SK-N-SH (cell line): ENCODE measurements at regions not wholly inside any gene's neighbourhood (a gene's known extent, or its start where the extent isn't known, plus 50 kb on each side); places are given as distances from the start of the nearest gene placed in this dataset.

Experiments
- CTCF ChIA-PET: fragments of 300-600, 350-600 bp; formaldehyde crosslinking; extraction: SDS; loops from one replicate; lab custom pipeline; 2021; lab: Yijun Ruan, JAX
- POLR2A ChIA-PET: fragments of 350-600 bp; sonication (Branson Sonifier 250); formaldehyde crosslinking; extraction: SDS; loops from one replicate; lab custom pipeline; 2020; ENCODE audit warnings: antibody characterized with exemption, inconsistent platforms; lab: Yijun Ruan, JAX
- DNase-seq: peaks from one replicate; pipeline ENCODE4 v3.0.0; 2012
- H2AFZ ChIP-seq: fragments of 200-600 bp; sonication (generic); 2 replicates; pipeline ENCODE4 v1.8.1; 2016; ENCODE audit warnings: antibody characterized with exemption, mild to moderate bottlenecking, low read depth
- H3F3A ChIP-seq: fragments of 200-600 bp; sonication (generic); replicated peaks from 2 replicates; pipeline ENCODE3; 2016; ENCODE audit warnings: antibody characterized with exemption, mild to moderate bottlenecking; ENCODE audit not compliant: insufficient read depth
- H3K27ac ChIP-seq, 2 experiments: fragments of 200-500 bp in 1 of 2; fragments of 200-600 bp in 1 of 2; sonication (Bioruptor generic) in 1 of 2; sonication (generic), shearing (Covaris generic) in 1 of 2; 2 replicates each; pipeline versions ENCODE4 v1.5.1 to v1.6.1; 2014 to 2016; ENCODE audit warnings: low read depth in 2 of 2, inconsistent platforms in 1 of 2, low read length in 1 of 2, mild to moderate bottlenecking in 1 of 2, mixed read lengths in 1 of 2
- H3K27me3 ChIP-seq: fragments of 200-600 bp; sonication (generic), shearing (Covaris generic); 2 replicates; pipeline ENCODE4 v1.6.1; 2016; ENCODE audit warnings: mixed run types; ENCODE audit not compliant: insufficient read depth
- H3K36me3 ChIP-seq, 2 experiments: fragments of 200-500 bp in 1 of 2; fragments of 200-600 bp in 1 of 2; sonication (Bioruptor generic) in 1 of 2; sonication (generic) in 1 of 2; replicated peaks in 1 of 2; 2 replicates each; pipeline versions ENCODE3 to v1.5.1; 2014 to 2016; ENCODE audit warnings: low read length in 1 of 2, mild to moderate bottlenecking in 1 of 2; ENCODE audit not compliant: insufficient read depth in 2 of 2, control insufficient read depth in 1 of 2
- H3K4me1 ChIP-seq, 2 experiments: fragments of 200-500 bp in 1 of 2; fragments of 200-600 bp in 1 of 2; sonication (Bioruptor generic) in 1 of 2; sonication (generic), shearing (Covaris generic) in 1 of 2; 2 replicates each; pipeline versions ENCODE4 v1.5.1 to v1.6.1; 2014 to 2016; ENCODE audit warnings: low read depth in 1 of 2, low read length in 1 of 2, mixed run types in 1 of 2; ENCODE audit not compliant: insufficient read depth in 2 of 2, control insufficient read depth in 1 of 2
- H3K4me2 ChIP-seq: fragments of 200-600 bp; sonication (generic), shearing (Covaris generic); 2 replicates; pipeline ENCODE4 v1.6.1; 2017; ENCODE audit warnings: mixed run types
- H3K4me3 ChIP-seq, 2 experiments: fragments of 200-500 bp in 1 of 2; fragments of 200-600 bp in 1 of 2; sonication (Bioruptor generic) in 1 of 2; sonication (generic), shearing (Covaris generic) in 1 of 2; 2 replicates each; pipeline versions ENCODE4 v1.5.1 to v1.8.1; 2014 to 2016; ENCODE audit warnings: low read depth in 2 of 2, inconsistent platforms in 1 of 2, low read length in 1 of 2, mild to moderate bottlenecking in 1 of 2, mixed read lengths in 1 of 2, moderate library complexity in 1 of 2
- H3K79me2 ChIP-seq: fragments of 200-600 bp; sonication (generic); 2 replicates; pipeline ENCODE4 v1.8.1; 2017; ENCODE audit warnings: mild to moderate bottlenecking; ENCODE audit not compliant: insufficient read depth
- H3K9ac ChIP-seq: fragments of 200-600 bp; sonication (generic); 2 replicates; pipeline ENCODE4 v1.6.1; 2017; ENCODE audit warnings: mixed run types
- H3K9me2 ChIP-seq: fragments of 200-600 bp; sonication (generic); 2 replicates; pipeline ENCODE4 v1.6.1; 2017; ENCODE audit warnings: mixed run types
- H3K9me3 ChIP-seq: fragments of 200-600 bp; sonication (generic); 2 replicates; pipeline ENCODE4 v1.6.1; 2017; ENCODE audit warnings: mixed run types, mild to moderate bottlenecking, moderate library complexity
- H4K20me1 ChIP-seq: fragments of 200-600 bp; sonication (generic); 2 replicates; pipeline ENCODE4 v1.6.1; 2017; ENCODE audit warnings: mild to moderate bottlenecking, mixed run types; ENCODE audit not compliant: insufficient read depth
- CHD2 ChIP-seq: fragments of 150-350 bp; IDR thresholded peaks from 2 replicates; pipeline ENCODE4 v1.6.1; 2018; ENCODE audit warnings: low read length; ENCODE audit not compliant: partially characterized antibody
- EP300 ChIP-seq, 2 experiments: IDR thresholded peaks; 2 replicates each; pipeline versions ENCODE4 v1.4.0 to v1.6.1; 2012; ENCODE audit warnings: borderline replicate concordance in 1 of 2, low read depth in 1 of 2, low read length in 1 of 2
- EZH2phosphoT487 ChIP-seq: fragments of 200-600 bp; sonication (generic); IDR thresholded peaks from 2 replicates; pipeline ENCODE4 v1.6.1; 2017; ENCODE audit warnings: low read depth, mixed run types, mild to moderate bottlenecking, antibody characterized with exemption, moderate library complexity, borderline replicate concordance
- FOXJ3 ChIP-seq: sonication (generic); formaldehyde crosslinking; IDR thresholded peaks from 2 replicates; pipeline ENCODE4 v1.5.1; 2020; ENCODE audit warnings: mild to moderate bottlenecking, missing genetic modification reagents
- GABPA ChIP-seq: IDR thresholded peaks from 2 replicates; pipeline ENCODE4 v1.4.0; 2012; ENCODE audit warnings: low read depth, mild to moderate bottlenecking
- IRF3 ChIP-seq: fragments of 150-350 bp; IDR thresholded peaks from 2 replicates; pipeline ENCODE4 v1.6.1; 2016; ENCODE audit warnings: mild to moderate bottlenecking, low read depth, low read length
- JUND ChIP-seq: IDR thresholded peaks from 2 replicates; pipeline ENCODE4 v1.4.0; 2012
- MEF2A ChIP-seq: IDR thresholded peaks from 2 replicates; pipeline ENCODE4 v1.4.0; 2012; ENCODE audit warnings: low read depth, borderline replicate concordance
- POLR2AphosphoS5 ChIP-seq: IDR thresholded peaks from 2 replicates; pipeline ENCODE4 v1.6.1; 2012; ENCODE audit warnings: low read depth, low read length
- RCOR1 ChIP-seq: fragments of 150-350 bp; IDR thresholded peaks from 2 replicates; pipeline ENCODE4 v1.6.1; 2017; ENCODE audit warnings: antibody characterized with exemption, low read length
- SMC3 ChIP-seq: IDR thresholded peaks from 2 replicates; pipeline ENCODE4 v1.6.1; 2012; ENCODE audit warnings: low read depth, low read length, improper control_type of control experiment
- TEAD4 ChIP-seq: IDR thresholded peaks from 2 replicates; pipeline ENCODE4 v1.4.0; 2012; ENCODE audit warnings: mild to moderate bottlenecking, borderline replicate concordance; ENCODE audit not compliant: insufficient read depth
- YY1 ChIP-seq: IDR thresholded peaks from 2 replicates; pipeline ENCODE4 v1.4.0; 2012; ENCODE audit warnings: low read depth, mild to moderate bottlenecking
- ZBTB33 ChIP-seq: IDR thresholded peaks from 2 replicates; pipeline ENCODE4 v1.4.0; 2012; ENCODE audit warnings: low read depth, borderline replicate concordance
- WGBS: methylation state at CpG from one replicate; pipeline ENCODE4 v1.1.6; 2017; ENCODE audit warnings: low lambda C conversion rate; 5-methylcytosine and 5-hydroxymethylcytosine counted together

- ChIA-PET POLR2A (no interaction called here), CTCF (no interaction called here)
- Histone ChIP-seq H3K4me2 (no peak overlapping the region), H3F3A (no peaks in the 10 kb centered on the region), H3K27me3 (no peaks in the 10 kb centered on the region), H3K9me2 (no peaks in the 10 kb centered on the region), H4K20me1 (no peaks in the 10 kb centered on the region), H3K4me1 (no peaks in the 10 kb centered on the region; a peak in 1 of 4 replicates), H3K27ac (no peak overlapping the region), H3K79me2 (no peaks in the 10 kb centered on the region), H3K9ac (no peak overlapping the region), H3K9me3 (no peaks in the 10 kb centered on the region), H3K36me3 (no peaks in the 10 kb centered on the region), H3K4me3 (no peak overlapping the region), H2AFZ (no peak overlapping the region)
- no peak for DNase-seq
- WGBS: 30% methylated on average over 3 of the region's 3 CpGs
- TF ChIP-seq JUND (no peak), POLR2AphosphoS5 (no peak), GABPA (no peak), EP300 (IDR thresholded peaks at IDR 0.05; ENCODE audit: borderline replicate concordance in 1 of 2, low read depth in 1 of 2, low read length in 1 of 2) (no peak), MEF2A (no peak), YY1 (no peak), SMC3 (no peak)
Observed at GRCh38 chr6:95686272-95686671, 108.9 kb downstream of the MANEA start.

- Histone ChIP-seq H3K36me3 (no peaks in the 10 kb centered on the region), H3K4me1 (no peaks in the 10 kb centered on the region; a peak in 1 of 4 replicates), H3K4me2 (no peak overlapping the region), H3F3A (no peaks in the 10 kb centered on the region), H3K9me2 (no peaks in the 10 kb centered on the region), H3K27me3 (no peaks in the 10 kb centered on the region), H3K27ac (no peak overlapping the region), H3K79me2 (no peaks in the 10 kb centered on the region), H4K20me1 (no peaks in the 10 kb centered on the region), H3K9me3 (no peaks in the 10 kb centered on the region), H3K9ac (no peak overlapping the region), H3K4me3 (no peak overlapping the region), H2AFZ (no peak overlapping the region)
- 50% methylated on average over 1 of the region's 1 CpG for WGBS
- CTCF ChIA-PET: no interaction called here
- no peak for DNase-seq
- TF ChIP-seq ZBTB33: no peak
- no peak for TF ChIP-seq IRF3
- no peak for TF ChIP-seq YY1
- no peak for TF ChIP-seq EZH2phosphoT487
- POLR2A ChIA-PET: no interaction called here
Observed at GRCh38 chr6:95686895-95687294, 109.6 kb downstream of the MANEA start.

- no peaks in the 10 kb centered on the region; a peak in 1 of 4 replicates for H3K4me1 ChIP-seq
- H4K20me1 ChIP-seq: no peaks in the 10 kb centered on the region
- no peak overlapping the region for H3K9ac ChIP-seq
- H3K36me3 ChIP-seq: no peaks in the 10 kb centered on the region
- ChIA-PET CTCF (no interaction called here), POLR2A (no interaction called here)
- H3F3A ChIP-seq: no peaks in the 10 kb centered on the region
- TF ChIP-seq TEAD4 (no peak), SMC3 (no peak), FOXJ3 (CRISPR knock-in tag) (no peak), RCOR1 (no peak), CHD2 (no peak), IRF3 (no peak)
- H3K9me3 ChIP-seq: no peaks in the 10 kb centered on the region
- H2AFZ ChIP-seq: no peak overlapping the region
- no peak overlapping the region for H3K4me3 ChIP-seq
- no peaks in the 10 kb centered on the region for H3K9me2 ChIP-seq
- no peaks in the 10 kb centered on the region for H3K27me3 ChIP-seq
- H3K4me2 ChIP-seq: no peak overlapping the region
- no peak overlapping the region for H3K27ac ChIP-seq
- H3K79me2 ChIP-seq: no peaks in the 10 kb centered on the region
- no peak for DNase-seq
Observed at GRCh38 chr6:95687839-95688238, 110.5 kb downstream of the MANEA start.
